AG10803 (cell line): ENCODE measurements at regions not wholly inside any gene's neighbourhood (a gene's known extent, or its start where the extent isn't known, plus 50 kb on each side); places are given as distances from the start of the nearest gene placed in this dataset.

Experiments
- DNase-seq: peaks from one replicate; pipeline ENCODE4 v3.0.0; 2010; ENCODE audit warnings: low read depth
- H3K4me3 ChIP-seq: 2 replicates; pipeline ENCODE4 v1.5.1; 2011; ENCODE audit warnings: mild to moderate bottlenecking, low read length, control low read depth
- CTCF ChIP-seq: conservative IDR thresholded peaks from 2 replicates; pipeline ENCODE4 v1.5.1; 2011; ENCODE audit warnings: mild to moderate bottlenecking, low read length, control low read depth, inconsistent platforms

DNA sequence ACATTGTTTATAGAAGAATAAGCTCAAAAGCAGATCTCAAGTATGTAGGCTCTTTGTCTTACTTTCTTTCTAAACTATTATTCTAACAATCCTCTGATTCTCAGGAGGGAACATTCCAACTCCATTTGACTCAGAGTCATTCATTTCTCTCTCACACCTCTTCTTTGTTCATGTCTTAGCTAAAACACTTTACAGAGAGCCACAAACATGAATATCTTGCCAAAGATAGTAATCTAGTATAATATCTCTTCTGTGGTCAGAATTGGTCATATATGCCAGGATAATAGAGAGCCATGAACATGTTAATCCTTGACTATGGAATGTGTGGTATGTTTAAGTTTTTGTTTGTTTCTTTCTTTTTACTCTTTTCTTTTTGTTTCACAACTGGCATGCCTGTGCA is 456.0 kb upstream of the PTCHD4 start:
- no peak for TF ChIP-seq CTCF
- DNase-seq, result no peak
- no peak overlapping the region for H3K4me3 ChIP-seq

- no peak for DNase-seq
- no peak overlapping the region for H3K4me3 ChIP-seq
- TF ChIP-seq CTCF, result no peak
Observed at GRCh38 chr6:48564036-48564820, 453.2 kb upstream of the PTCHD4 start.

DNA sequence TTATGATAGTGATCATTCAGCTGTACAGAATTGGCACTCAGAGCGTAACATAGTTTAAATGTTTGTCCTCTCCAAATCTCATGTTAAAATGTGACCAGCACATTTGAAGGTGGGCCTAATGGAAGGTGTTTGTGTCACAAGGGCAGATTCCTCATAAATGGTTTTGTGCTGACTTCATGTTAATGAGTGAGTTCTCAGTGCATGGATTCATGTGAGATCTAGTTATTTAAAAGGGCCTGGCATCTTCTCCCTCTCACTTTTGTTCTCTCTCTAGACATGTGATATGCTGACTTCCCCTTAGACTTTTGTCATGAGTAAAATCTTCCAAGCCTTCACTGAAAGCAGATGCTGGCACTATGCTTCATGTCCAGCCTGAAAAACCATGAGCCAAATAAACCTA is 452.4 kb upstream of the PTCHD4 start:
- no peak for DNase-seq
- TF ChIP-seq CTCF, result no peak

DNA sequence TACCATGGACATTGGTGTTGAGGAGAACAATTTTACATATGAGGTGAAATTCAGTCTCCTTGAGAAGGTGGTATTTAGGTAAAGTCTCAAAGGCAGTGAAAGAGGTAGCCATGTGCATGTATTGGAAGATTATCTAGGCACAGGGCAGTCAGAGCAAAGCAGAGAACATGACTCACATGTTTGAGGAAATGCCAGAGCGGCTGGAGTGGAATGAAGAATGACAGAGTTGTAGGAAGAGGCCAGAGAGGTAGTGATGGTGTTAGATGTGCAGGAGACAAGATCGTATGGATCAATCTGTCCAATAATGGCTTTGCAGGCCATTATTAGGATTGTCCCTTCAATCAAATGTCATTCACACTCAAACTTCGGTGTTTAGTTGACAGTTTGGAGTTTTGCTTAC is 449.4 kb upstream of the PTCHD4 start:
- DNase-seq, result no peak
- no peak overlapping the region for H3K4me3 ChIP-seq
- TF ChIP-seq CTCF, result no peak

More for the DNA sequence above, 452.4 kb upstream of the PTCHD4 start:
- H3K4me3 ChIP-seq, result no peak overlapping the region

DNA sequence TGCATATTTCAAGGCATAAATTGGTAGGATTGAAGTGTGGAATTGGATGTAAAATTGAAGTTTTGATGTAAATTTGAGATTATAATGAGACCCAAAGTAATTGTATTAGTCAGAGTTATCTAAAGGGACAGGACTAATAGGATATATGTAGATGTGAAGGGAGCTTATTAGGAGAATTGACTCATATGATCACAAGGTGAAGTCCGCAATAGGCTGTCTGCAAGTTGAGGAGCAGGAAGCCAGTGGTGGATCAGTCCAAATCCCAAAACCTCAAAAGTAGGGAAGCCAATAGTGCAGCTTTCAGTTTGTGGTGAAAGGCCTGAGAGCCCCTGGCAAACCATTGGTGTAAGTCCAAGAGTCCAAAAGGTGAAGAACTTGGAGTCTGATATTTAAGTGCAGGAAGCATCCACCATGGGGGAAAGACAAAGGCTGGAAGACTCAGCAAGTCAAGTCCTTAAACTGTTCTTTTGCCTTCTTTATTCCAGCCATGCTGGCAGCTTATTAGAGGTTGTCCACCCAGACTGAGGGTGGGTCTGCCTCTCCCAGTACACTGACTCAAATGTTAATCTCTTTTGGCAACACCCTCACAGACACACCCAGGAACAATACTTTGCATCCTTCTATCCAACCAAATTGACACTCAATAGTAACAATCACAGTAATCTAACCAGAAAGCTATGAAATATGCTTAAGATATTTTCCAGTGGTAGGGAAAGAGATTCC is 442.6 kb upstream of the PTCHD4 start:
- no peak overlapping the region for H3K4me3 ChIP-seq
- DNase-seq, result no peak
- no peak for TF ChIP-seq CTCF

DNA sequence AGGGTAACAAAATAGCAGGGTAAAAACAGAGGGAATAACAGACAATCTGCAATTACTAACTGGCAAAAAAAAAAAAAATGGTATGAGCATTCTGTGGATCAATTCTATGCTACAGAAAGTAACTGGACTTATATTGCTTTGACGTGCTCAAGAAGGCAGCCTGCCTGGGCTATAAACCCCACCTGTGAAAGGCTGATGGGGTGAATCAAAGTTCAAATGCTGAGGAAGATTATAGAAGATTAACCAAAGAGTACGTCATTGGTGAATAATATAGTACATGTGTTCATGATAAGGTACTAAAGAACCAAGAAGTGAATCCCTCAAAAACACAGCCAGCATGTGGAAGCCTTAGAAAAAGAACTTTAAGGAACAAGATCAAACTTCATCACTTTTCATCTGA is 441.9 kb upstream of the PTCHD4 start:
- no peak for DNase-seq
- no peak overlapping the region for H3K4me3 ChIP-seq
- no peak for TF ChIP-seq CTCF

GRCh38 chr6:48550603-48551002 is 439.6 kb upstream of the PTCHD4 start:
- H3K4me3 ChIP-seq, result no peak overlapping the region
- TF ChIP-seq CTCF, result no peak
- no peak for DNase-seq
